Loucy (cell line): ENCODE measurements at regions not wholly inside any gene's neighbourhood (a gene's known extent, or its start where the extent isn't known, plus 50 kb on each side); places are given as distances from the start of the nearest gene placed in this dataset.
"Not testable (repeated sequence)": the region's sequence is repeated elsewhere in the genome, so short reads cannot be mapped to it uniquely, and the experiment has no call there.

ENCODE experiments used
- H2AFZ ChIP-seq: fragments of 200-600 bp; sonication (generic); 2 replicates; pipeline ENCODE4 v1.6.0; 2016; ENCODE audit warnings: antibody characterized with exemption, mild to moderate bottlenecking, low read length, moderate library complexity
- H3F3A ChIP-seq: fragments of 200-600 bp; 2 replicates; pipeline ENCODE4 v1.6.0; 2016; ENCODE audit warnings: antibody characterized with exemption, low read depth, mild to moderate bottlenecking
- H3K27me3 ChIP-seq: fragments of 200-600 bp; sonication (generic); 2 replicates; pipeline ENCODE4 v1.6.1; 2014; ENCODE audit warnings: low read length, mild to moderate bottlenecking; ENCODE audit not compliant: insufficient read depth, poor library complexity, severe bottlenecking
- H3K36me3 ChIP-seq: fragments of 200-600 bp; sonication (generic); 2 replicates; pipeline ENCODE4 v1.6.1; 2016; ENCODE audit warnings: low read length; ENCODE audit not compliant: insufficient read depth
- H3K4me1 ChIP-seq: fragments of 200-600 bp; sonication (generic); 2 replicates; pipeline ENCODE4 v1.5.1; 2014; ENCODE audit warnings: low read length, mild to moderate bottlenecking; ENCODE audit not compliant: insufficient read depth, poor library complexity, severe bottlenecking
- H3K4me2 ChIP-seq: fragments of 200-600 bp; sonication (generic); 2 replicates; pipeline ENCODE4 v1.6.0; 2014; ENCODE audit warnings: antibody characterized with exemption, low read length, low read depth, mild to moderate bottlenecking; ENCODE audit not compliant: poor library complexity, severe bottlenecking
- H3K4me3 ChIP-seq: fragments of 200-600 bp; sonication (generic); 2 replicates; pipeline ENCODE4 v1.5.1; 2014; ENCODE audit warnings: low read length, mild to moderate bottlenecking, mixed read lengths; ENCODE audit not compliant: poor library complexity, severe bottlenecking
- H3K79me2 ChIP-seq: fragments of 200-600 bp; sonication (generic); 2 replicates; pipeline ENCODE4 v1.6.1; 2014; ENCODE audit warnings: low read length; ENCODE audit not compliant: insufficient read depth
- H3K9ac ChIP-seq: fragments of 200-600 bp; sonication (generic); 2 replicates; pipeline ENCODE4 v1.6.0; 2014; ENCODE audit warnings: mild to moderate bottlenecking, low read depth, low read length, moderate library complexity; ENCODE audit not compliant: poor library complexity, severe bottlenecking
- H3K9me2 ChIP-seq: fragments of 200-600 bp; sonication (generic); replicated peaks from 2 replicates; pipeline ENCODE4 v1.6.1; 2016; ENCODE audit warnings: low read depth, low read length, mixed read lengths
- H3K9me3 ChIP-seq: fragments of 200-600 bp; sonication (generic); 2 replicates; pipeline ENCODE4 v1.6.1; 2014; ENCODE audit warnings: mild to moderate bottlenecking, antibody characterized with exemption, low read length, low read depth; ENCODE audit not compliant: insufficient read depth
- H4K20me1 ChIP-seq: fragments of 200-600 bp; sonication (generic); 2 replicates; pipeline ENCODE4 v1.6.0; 2014; ENCODE audit warnings: antibody characterized with exemption, low read length, mild to moderate bottlenecking; ENCODE audit not compliant: insufficient read depth, poor library complexity, severe bottlenecking
- CTCF ChIP-seq: fragments of 200-600 bp; sonication (generic); conservative IDR thresholded peaks from 2 replicates; pipeline ENCODE4 v1.5.1; 2014; ENCODE audit warnings: mild to moderate bottlenecking, antibody characterized with exemption, low read length
- EZH2phosphoT487 ChIP-seq: fragments of 200-600 bp; IDR thresholded peaks from 2 replicates; pipeline ENCODE4 v1.6.1; 2018; ENCODE audit warnings: antibody characterized with exemption, mild to moderate bottlenecking, moderate library complexity, borderline replicate concordance

- no peak overlapping the region for H3K4me2 ChIP-seq
- TF ChIP-seq CTCF, result no peak
- TF ChIP-seq EZH2phosphoT487, result no peak
These were observed 142.9 kb upstream of the GRAMD2B start for GRCh38 chr5:126280343-126280742.

DNA sequence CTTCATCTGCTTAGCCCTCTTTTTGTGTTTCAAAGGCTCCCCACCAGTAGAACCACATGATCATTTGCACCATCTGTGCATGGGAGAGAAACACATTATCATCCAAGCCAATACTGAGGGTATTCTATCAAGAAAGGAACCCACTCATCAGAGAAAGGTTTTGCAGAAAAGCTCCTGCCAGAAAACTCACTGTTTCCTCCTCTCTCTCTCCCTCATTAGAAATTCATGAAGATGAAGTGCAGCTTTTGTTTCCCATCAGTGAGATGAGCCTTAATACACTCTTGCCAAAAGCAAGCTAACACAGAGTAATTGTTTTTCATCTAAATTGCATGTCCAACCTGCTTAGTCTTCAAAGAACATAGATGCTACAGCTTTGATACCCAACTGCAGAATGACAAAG is 142.4 kb upstream of the GRAMD2B start:
- no peak overlapping the region for H3K9ac ChIP-seq
- H3K9me2 ChIP-seq, result no peaks in the 10 kb centered on the region
- H3K36me3 ChIP-seq, result no peaks in the 10 kb centered on the region
- H3K27me3 ChIP-seq, result no peaks in the 10 kb centered on the region
- TF ChIP-seq EZH2phosphoT487, result no peak
- no peak for TF ChIP-seq CTCF
- no peak overlapping the region for H3K4me2 ChIP-seq
- H3K9me3 ChIP-seq, result no peaks in the 10 kb centered on the region
- no peaks in the 10 kb centered on the region for H3F3A ChIP-seq
- no peaks in the 10 kb centered on the region for H3K4me1 ChIP-seq
- no peaks in the 10 kb centered on the region for H4K20me1 ChIP-seq
- no peaks in the 10 kb centered on the region for H3K79me2 ChIP-seq
- H2AFZ ChIP-seq, result no peak overlapping the region
- H3K4me3 ChIP-seq, result no peak overlapping the region

More at GRCh38 chr5:126280343-126280742, 142.9 kb upstream of the GRAMD2B start:
- Histone ChIP-seq H3K4me1 (no peaks in the 10 kb centered on the region), H3K79me2 (no peaks in the 10 kb centered on the region), H4K20me1 (no peaks in the 10 kb centered on the region), H2AFZ (no peak overlapping the region), H3K27me3 (no peaks in the 10 kb centered on the region), H3K36me3 (no peaks in the 10 kb centered on the region), H3K9ac (no peak overlapping the region), H3F3A (no peaks in the 10 kb centered on the region), H3K9me2 (no peaks in the 10 kb centered on the region), H3K4me3 (no peak overlapping the region), H3K9me3 (no peaks in the 10 kb centered on the region)

GRCh38 chr5:126284977-126285696 is 138.1 kb upstream of the GRAMD2B start:
- no peaks in the 10 kb centered on the region for H3K9me3 ChIP-seq
- H3K27me3 ChIP-seq, result no peaks in the 10 kb centered on the region
- no peaks in the 10 kb centered on the region for H3K36me3 ChIP-seq
- H3K79me2 ChIP-seq, result no peaks in the 10 kb centered on the region
- no peak for TF ChIP-seq CTCF
- TF ChIP-seq EZH2phosphoT487, result no peak
- H2AFZ ChIP-seq, result no peak overlapping the region
- H3K9ac ChIP-seq, result no peak overlapping the region
- H3F3A ChIP-seq, result no peaks in the 10 kb centered on the region
- H3K4me3 ChIP-seq, result no peak overlapping the region
- no peak overlapping the region for H3K4me2 ChIP-seq
- H3K9me2 ChIP-seq, result no peaks in the 10 kb centered on the region
- no peaks in the 10 kb centered on the region for H3K4me1 ChIP-seq
- no peaks in the 10 kb centered on the region for H4K20me1 ChIP-seq

DNA sequence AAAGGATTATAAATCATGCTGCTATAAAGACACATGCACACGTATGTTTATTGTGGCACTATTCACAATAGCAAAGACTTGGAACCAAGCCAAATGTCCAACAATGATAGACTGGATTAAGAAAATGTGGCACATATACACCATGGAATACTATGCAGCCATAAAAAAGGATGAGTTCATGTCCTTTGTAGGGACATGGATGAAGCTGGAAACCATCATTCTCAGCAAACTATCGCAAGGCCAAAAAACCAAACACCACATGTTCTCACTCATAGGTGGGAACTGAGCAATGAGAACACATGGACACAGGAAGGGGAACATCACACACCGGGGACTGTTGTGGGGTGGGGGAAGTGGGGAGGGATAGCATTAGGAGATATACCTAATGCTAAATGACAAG is 127.1 kb upstream of the GRAMD2B start:
- H3K27me3 ChIP-seq, H4K20me1 ChIP-seq, H3K9me3 ChIP-seq, H3K9me2 ChIP-seq, H2AFZ ChIP-seq, H3K4me1 ChIP-seq, H3K4me3 ChIP-seq, H3K79me2 ChIP-seq, H3K9ac ChIP-seq, H3K36me3 ChIP-seq, H3F3A ChIP-seq, H3K4me2 ChIP-seq: not testable (repeated sequence)
